ENCODE measurements at regions not wholly inside any gene's neighbourhood (a gene's known extent, or its start where the extent isn't known, plus 50 kb on each side); places are given as distances from the start of the nearest gene placed in this dataset.

GRCh38 chr6:150800674-150801314 lies 64.7 kb upstream of the MTHFD1L start:
- no peak for TF ChIP-seq MTF1 (CRISPR knock-in tag; IDR thresholded peaks at IDR 0.05)
- no peak for TF ChIP-seq ZNF687 (CRISPR knock-in tag; IDR thresholded peaks at IDR 0.05)
- TF ChIP-seq RFX5 (IDR thresholded peaks at IDR 0.05; ENCODE audit: low read depth, low read length): no peak
- no peak for TF ChIP-seq ZNF75D (CRISPR knock-in tag; IDR thresholded peaks at IDR 0.05; ENCODE audit: borderline replicate concordance)
- no peak for TF ChIP-seq STAT5B (CRISPR knock-in tag; IDR thresholded peaks at IDR 0.05)
- TF ChIP-seq PRDM10 (CRISPR knock-in tag; IDR thresholded peaks at IDR 0.05; ENCODE audit: low read depth): no peak
- no peak for TF ChIP-seq KDM1A (CRISPR knock-in tag; IDR thresholded peaks at IDR 0.05)

Measured in HepG2 (cell line).